ENCODE measurements at regions not wholly inside any gene's neighbourhood (a gene's known extent, or its start where the extent isn't known, plus 50 kb on each side); places are given as distances from the start of the nearest gene placed in this dataset.
A peak's percentile ranks its signal among the peaks of the same experiment; 100 is the strongest.
"Not testable (repeated sequence)": the region's sequence is repeated elsewhere in the genome, so short reads cannot be mapped to it uniquely, and the experiment has no call there.

DNA sequence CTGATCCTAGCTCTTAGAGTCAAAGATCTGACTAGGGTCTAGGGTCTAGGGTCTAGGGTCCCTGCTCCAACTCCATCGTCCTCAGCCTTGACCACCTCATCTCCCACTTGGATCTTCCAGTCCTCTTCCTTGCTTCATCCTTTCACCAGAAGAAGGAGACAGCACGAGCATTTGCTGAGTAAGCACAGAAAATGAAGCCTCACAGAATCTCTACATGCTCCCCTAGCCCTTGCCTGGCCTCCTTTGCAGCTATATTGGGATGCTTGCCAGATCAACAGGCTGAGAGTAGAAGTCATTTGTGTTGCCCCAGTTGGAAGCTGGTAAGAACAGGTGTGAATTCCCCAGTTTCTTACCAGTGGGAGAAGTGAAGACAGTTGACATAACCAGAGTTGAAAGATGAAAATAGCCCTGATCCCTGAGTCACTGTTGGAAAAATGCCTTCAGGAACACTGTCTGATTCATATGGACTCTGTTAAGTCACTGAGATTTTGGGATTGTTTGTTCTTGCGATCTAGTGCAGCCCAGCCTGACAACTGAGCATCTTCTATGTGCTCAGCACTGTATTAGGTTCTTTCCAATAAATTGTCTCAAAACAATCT is 552.5 kb downstream of the INSC start:
- intact Hi-C loops (cut with DNase I) = no loop called here
- no peak for DNase-seq

- DNase-seq = no peak
- intact Hi-C loops (cut with DNase I) = no loop called here
These were observed 554.0 kb downstream of the INSC start for GRCh38 chr11:15668718-15669117.

DNA sequence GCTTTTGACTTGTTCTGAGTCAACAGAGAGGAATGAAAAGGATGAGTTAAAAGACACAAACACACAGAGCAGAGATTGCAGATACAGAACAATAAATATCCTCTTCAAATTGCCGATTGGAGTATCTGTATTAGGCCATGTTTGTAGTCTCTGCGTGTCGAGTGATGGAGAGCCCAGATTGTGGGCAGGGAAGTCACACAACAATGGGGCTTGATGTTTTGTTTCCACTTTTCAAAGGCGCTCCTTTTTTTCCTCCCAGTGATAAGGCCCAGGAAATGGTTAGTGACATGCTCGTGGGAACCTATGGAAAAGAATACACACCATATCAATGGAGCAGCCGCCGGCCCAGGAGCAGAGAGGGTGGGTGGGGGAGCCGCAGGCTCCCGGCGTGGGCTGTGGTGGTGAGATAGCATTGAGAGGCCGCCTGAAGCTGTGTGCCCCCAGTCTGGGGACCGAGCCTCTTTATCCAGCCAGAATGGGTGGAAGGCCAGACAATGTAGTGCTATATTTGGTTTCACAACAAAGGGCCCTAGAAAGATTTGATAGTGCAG is 555.9 kb downstream of the INSC start:
- no peak for DNase-seq
- intact Hi-C loops (cut with DNase I) = no loop called here

DNA sequence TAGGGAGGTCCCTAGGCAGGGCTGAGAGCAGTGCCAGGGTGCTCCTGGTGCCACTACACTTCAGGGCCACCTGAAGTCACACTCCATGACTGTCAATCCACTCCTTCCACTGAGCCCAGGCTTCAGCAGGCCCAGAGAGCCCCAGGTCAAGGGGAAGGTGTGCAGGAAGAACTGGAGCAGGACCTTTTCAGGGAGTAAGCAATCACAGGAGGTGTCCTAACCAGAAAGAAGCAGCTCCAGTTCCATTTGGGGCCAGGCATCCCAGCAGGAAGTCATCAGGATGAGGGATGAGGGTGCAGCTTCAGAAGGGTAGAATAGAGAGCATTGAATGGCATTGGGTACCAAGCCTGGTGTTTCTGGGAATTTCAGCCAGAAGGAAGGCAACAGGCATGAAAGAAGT is 556.5 kb downstream of the INSC start:
- intact Hi-C loops (cut with DNase I) = no loop called here
- no peak for DNase-seq

DNA sequence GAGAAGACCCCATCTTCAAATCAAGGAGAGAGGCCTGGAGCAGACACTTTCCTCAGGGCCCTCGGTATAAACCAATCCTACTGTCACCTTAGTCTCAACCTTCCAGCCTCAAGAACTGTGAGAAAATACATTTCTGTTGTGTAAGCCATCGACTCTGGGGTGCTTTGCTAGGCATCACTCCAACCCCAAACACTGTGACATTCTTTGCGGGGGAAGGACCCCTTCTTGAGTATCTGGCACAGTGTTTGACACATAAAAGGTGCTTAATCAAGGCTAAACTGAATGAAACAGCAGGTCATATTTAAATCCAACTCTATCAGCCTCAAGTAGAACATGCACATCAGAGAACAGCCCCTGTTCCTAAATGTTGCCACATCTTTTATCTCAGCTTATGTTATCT is 558.1 kb downstream of the INSC start:
- DNase-seq = no peak
- intact Hi-C loops (cut with DNase I) = no loop called here

- DNase-seq = no peak
- intact Hi-C loops (cut with DNase I) = no loop called here
These were observed 558.7 kb downstream of the INSC start for GRCh38 chr11:15673408-15673831.

DNA sequence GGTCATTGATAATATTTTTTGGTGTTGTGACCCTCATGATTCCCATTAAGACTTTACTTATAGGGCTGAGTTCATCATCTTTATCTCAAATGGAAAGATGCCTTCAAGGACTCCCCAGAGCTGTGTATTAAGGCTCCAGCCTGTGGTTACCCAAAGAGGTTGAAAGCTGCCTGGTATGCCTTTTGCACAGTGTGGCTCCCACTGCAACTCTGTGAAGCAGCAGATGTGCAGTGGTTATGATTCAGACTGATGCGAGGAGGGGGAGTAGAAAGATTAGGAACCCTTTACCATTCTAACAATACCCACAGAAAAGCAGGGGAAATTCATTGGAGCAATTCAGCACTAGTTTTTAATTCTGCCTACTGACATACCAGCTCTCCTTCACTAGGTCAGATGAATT is 560.0 kb downstream of the INSC start:
- DNase-seq = no peak
- intact Hi-C loops (cut with DNase I) = no loop called here

DNA sequence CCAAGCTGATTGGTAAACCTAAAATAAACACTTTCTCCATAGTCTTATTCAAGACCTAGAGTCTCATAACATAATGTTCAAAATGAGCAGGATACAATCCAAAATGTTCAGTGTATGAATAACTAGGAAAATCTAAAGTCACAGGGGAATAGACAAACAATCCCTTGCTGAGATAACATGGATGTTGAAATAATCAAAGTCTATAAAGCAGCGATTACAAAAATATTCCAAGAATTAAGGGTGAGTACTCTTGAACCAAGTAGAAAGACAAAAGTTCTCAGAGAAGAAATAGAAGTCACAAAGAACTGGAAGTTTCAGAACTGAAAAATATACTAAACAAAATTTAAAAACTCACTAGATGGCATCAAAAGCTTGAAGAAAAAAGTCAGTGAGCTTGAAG is 561.0 kb downstream of the INSC start:
- intact Hi-C loops (cut with DNase I) = no loop called here
- DNase-seq = no peak

DNA sequence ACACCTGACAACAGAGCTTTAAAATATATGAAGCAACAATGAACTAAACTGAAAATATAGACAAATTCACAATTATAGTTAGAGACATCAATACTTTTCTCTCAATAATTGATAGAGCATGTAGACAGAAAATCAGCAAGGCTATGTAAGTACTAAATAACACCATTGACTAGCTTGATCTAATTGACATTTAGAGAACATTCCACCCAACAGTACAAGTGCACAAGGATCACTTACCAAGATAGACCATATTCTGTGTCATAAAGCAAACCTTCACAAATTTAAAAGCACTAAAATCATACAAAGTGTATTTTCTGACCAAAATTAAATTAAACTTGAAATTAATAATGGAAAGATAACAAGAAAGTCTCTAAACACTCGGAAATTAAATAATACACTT is 562.5 kb downstream of the INSC start:
- intact Hi-C loops (cut with DNase I) = no loop called here
- no peak for DNase-seq

GRCh38 chr11:15683528-15683927 is 568.8 kb downstream of the INSC start:
- DNase-seq = no peak
- intact Hi-C loops (cut with DNase I) = no loop called here

DNA sequence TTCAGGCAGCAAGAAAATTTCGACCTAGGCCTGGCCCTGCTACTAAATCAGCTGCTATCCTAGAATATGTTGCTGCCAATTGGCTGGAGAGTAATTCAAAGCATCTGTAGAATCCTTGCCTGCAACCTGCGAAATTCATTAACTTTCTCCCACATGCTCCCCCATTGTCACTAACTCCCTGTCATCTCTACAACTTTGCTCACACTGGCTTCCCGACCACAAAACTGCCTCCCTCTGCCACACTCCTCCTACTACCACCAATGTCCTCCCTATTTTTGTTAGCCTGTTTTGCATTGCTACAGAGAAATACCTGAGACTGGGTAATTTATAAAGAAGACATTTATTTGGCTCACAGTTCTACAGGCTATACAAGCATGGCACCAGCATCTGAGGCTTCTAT is 570.6 kb downstream of the INSC start:
- intact Hi-C loops (cut with DNase I) = no loop called here
- DNase-seq = no peak

GRCh38 chr11:15686259-15686658 is 571.5 kb downstream of the INSC start:
- intact Hi-C loops (cut with DNase I); DNase-seq: not testable (repeated sequence)

- DNase-seq = no peak
- intact Hi-C loops (cut with DNase I) = no loop called here
These were observed 572.6 kb downstream of the INSC start for GRCh38 chr11:15687342-15687741.

GRCh38 chr11:15688351-15688792 is 573.6 kb downstream of the INSC start:
- DNase-seq = peak in 18 of 42 donors; percentile 5 to 65 (median 19)
- intact Hi-C loops (cut with DNase I) = no loop called here

DNA sequence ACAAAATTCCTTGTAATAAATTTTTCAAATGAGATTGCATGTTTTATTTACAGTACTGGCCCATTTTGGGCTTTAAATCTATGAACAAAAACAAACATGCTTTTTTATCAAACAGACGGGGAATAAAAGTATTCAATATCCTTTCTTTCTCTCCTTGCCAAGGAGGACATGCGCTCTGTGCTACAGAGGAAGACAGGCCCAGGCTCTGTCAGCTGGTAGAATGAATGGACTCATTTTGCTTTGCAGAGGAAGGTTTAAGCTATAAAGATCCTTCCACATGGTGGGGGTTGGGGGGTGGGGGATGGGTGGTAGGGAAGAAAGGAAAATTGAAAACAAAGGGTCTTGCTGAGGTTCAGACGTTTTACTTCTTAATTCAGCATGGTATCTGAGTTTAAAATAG is 575.6 kb downstream of the INSC start:
- no peak for DNase-seq
- intact Hi-C loops (cut with DNase I) = no loop called here

DNA sequence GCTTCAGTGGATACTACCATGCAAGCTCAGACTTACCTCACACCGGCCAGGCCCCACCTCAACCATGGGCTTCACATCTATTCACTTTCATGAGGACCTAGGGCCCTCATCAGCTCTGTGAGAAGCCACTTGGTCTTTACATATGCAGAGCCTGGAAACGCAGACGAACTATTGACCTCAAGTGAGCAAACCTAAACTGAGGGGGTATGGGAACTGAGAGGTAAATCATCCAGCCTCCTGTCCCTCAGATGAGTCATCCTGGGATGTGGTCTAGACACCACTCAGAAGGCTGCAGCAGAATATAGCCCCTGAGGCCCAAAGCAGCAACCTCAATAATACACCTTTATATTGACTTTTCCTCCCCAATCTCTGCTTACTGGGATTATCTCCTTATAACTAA is 578.0 kb downstream of the INSC start:
- intact Hi-C loops (cut with DNase I) = no loop called here

GRCh38 chr11:15695096-15695721 is 580.5 kb downstream of the INSC start:
- DNase-seq = no peak
- intact Hi-C loops (cut with DNase I) = no loop called here

More for the DNA sequence above, 578.0 kb downstream of the INSC start:
- no peak for DNase-seq

DNA sequence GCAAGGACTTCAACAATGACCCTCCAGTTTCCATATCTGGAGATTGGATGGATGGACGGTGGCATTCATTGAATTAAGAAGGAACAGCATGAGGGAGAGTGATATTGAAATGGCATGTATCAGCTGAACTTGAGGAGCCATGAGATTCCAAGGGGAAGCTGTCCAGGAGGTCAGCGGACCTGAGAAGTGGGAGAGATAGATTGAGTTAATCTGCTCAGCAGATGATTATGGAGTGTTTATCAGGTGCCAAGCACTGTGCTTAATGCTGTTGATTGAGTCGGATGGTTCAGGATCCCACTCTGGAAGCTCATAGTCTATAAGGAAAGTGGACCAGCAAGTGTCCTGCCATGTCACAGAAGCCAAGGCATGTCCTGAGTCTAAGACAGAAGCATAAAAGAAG is 581.3 kb downstream of the INSC start:
- intact Hi-C loops (cut with DNase I) = no loop called here
- no peak for DNase-seq

- no peak for DNase-seq
- intact Hi-C loops (cut with DNase I) = no loop called here
These were observed 582.9 kb downstream of the INSC start for GRCh38 chr11:15697437-15698236.

- intact Hi-C loops (cut with DNase I) = no loop called here
- DNase-seq = no peak
These were observed 584.1 kb downstream of the INSC start for GRCh38 chr11:15698855-15699254.

All from head of caudate nucleus (tissue), 42 donors.